Endothelial cell of umbilical vein (primary cell): ENCODE measurements at regions not wholly inside any gene's neighbourhood (a gene's known extent, or its start where the extent isn't known, plus 50 kb on each side); places are given as distances from the start of the nearest gene placed in this dataset.

Source experiments
- BruUV-seq: library from RNA; stranded (reverse); fragments of 400-500 nt; replicated peaks from 2 replicates; lab custom pipeline; 2021; lab: Mats Ljungman, UMichigan
- CTCF ChIA-PET: fragments of 300-600, 350-600 bp; sonication (Branson Sonifier 250); formaldehyde crosslinking; loops from one replicate; lab custom pipeline; 2021; ENCODE audit warnings: antibody characterized with exemption, inconsistent platforms; lab: Charles Lee
- POLR2A ChIA-PET: fragments of 300-600, 350-600 bp; sonication (Branson Sonifier 250); formaldehyde crosslinking; loops from one replicate; lab custom pipeline; 2021; ENCODE audit warnings: antibody characterized with exemption, inconsistent platforms; lab: Charles Lee
- DNase-seq: peaks from one replicate; pipeline ENCODE4 v3.0.0-alpha.2; 2011; ENCODE audit warnings: low read depth, low spot score
- FAIRE-seq: peaks from 2 replicates; lab custom pipeline; 2011; peaks lifted over from hg19 to GRCh38; lab: Jason Lieb, UNC
- H2AFZ ChIP-seq: 2 replicates; pipeline ENCODE4 v1.6.0; 2012; ENCODE audit warnings: low read depth, low read length, control low read depth, inconsistent platforms
- H3K27ac ChIP-seq: 2 replicates; pipeline ENCODE4 v1.5.1; 2011; ENCODE audit warnings: low read depth, mild to moderate bottlenecking, control low read depth, low read length, moderate library complexity; ENCODE audit not compliant: insufficient read depth
- H3K27me3 ChIP-seq, 2 experiments: 2 replicates each; pipeline versions ENCODE4 v1.6.0 to v1.6.1; 2011; ENCODE audit warnings: low read length in 2 of 2, mixed read lengths in 1 of 2; ENCODE audit not compliant: control insufficient read depth in 2 of 2, insufficient read depth in 2 of 2
- H3K36me3 ChIP-seq, 2 experiments: 2 replicates in 1 of 2; 3 replicates in 1 of 2; pipeline ENCODE4 v1.5.1; 2011; ENCODE audit warnings: low read length in 2 of 2, mild to moderate bottlenecking in 1 of 2, moderate library complexity in 1 of 2; ENCODE audit not compliant: control insufficient read depth in 2 of 2, insufficient read depth in 2 of 2; ENCODE audit errors: extremely low read depth in 1 of 2
- H3K4me1 ChIP-seq: 3 replicates; pipeline ENCODE4 v1.5.1; 2011; ENCODE audit warnings: mild to moderate bottlenecking, low read length; ENCODE audit not compliant: control insufficient read depth, insufficient read depth; ENCODE audit errors: extremely low read depth
- H3K4me2 ChIP-seq: 2 replicates; pipeline ENCODE4 v1.6.1; 2011; ENCODE audit warnings: low read length, control low read depth, mixed read lengths; ENCODE audit not compliant: insufficient read depth
- H3K4me3 ChIP-seq, 3 experiments: fragments of 200-600 bp in 1 of 3; sonication (generic), shearing (Covaris generic) in 1 of 3; replicated peaks in 1 of 3; 2 replicates each; pipeline ENCODE4 v1.5.1; 2011 to 2016; ENCODE audit warnings: control low read depth in 3 of 3, low read length in 3 of 3, mild to moderate bottlenecking in 2 of 3, inconsistent platforms in 1 of 3, low read depth in 1 of 3, moderate library complexity in 1 of 3; ENCODE audit not compliant: insufficient read depth in 1 of 3
- H3K79me2 ChIP-seq: 2 replicates; pipeline ENCODE4 v1.6.0; 2012; ENCODE audit warnings: low read length, inconsistent platforms; ENCODE audit not compliant: control insufficient read depth, insufficient read depth
- H3K9ac ChIP-seq: replicated peaks from 2 replicates; pipeline ENCODE3; 2011; ENCODE audit warnings: low read length, control low read depth; ENCODE audit not compliant: insufficient read depth; ENCODE audit errors: extremely low read depth
- H3K9me1 ChIP-seq: replicated peaks from 3 replicates; pipeline ENCODE4 v1.6.0; 2011; ENCODE audit warnings: mild to moderate bottlenecking, low read length; ENCODE audit not compliant: control insufficient read depth, insufficient read depth; ENCODE audit errors: extremely low read depth
- H3K9me3 ChIP-seq: replicated peaks from 2 replicates; pipeline ENCODE4 v1.5.1; 2012; ENCODE audit warnings: low read length, inconsistent platforms; ENCODE audit not compliant: control insufficient read depth, insufficient read depth
- H4K20me1 ChIP-seq: replicated peaks from 2 replicates; pipeline ENCODE3; 2011; ENCODE audit warnings: mild to moderate bottlenecking, low read length; ENCODE audit not compliant: control insufficient read depth, insufficient read depth; ENCODE audit errors: extremely low read depth
- EZH2 ChIP-seq: IDR thresholded peaks from 2 replicates; pipeline ENCODE4 v1.6.1; 2012; ENCODE audit warnings: borderline replicate concordance, low read depth, mild to moderate bottlenecking, moderate library complexity, low read length, inconsistent platforms; ENCODE audit not compliant: severe bottlenecking
- FOS ChIP-seq: IDR thresholded peaks from 2 replicates; pipeline ENCODE4 v1.6.1; 2011; ENCODE audit warnings: mild to moderate bottlenecking, low read length, moderate library complexity, borderline replicate concordance; ENCODE audit not compliant: insufficient read depth
- GATA2 ChIP-seq: IDR thresholded peaks from 2 replicates; pipeline ENCODE4 v1.7.0; 2011; ENCODE audit warnings: low read depth, mild to moderate bottlenecking, moderate library complexity, mixed read lengths, low read length; ENCODE audit not compliant: insufficient read length, insufficient read depth
- JUN ChIP-seq: IDR thresholded peaks from 2 replicates; pipeline ENCODE4 v1.6.1; 2011; ENCODE audit warnings: borderline replicate concordance, low read depth; ENCODE audit not compliant: insufficient read length, insufficient read depth
- MYC ChIP-seq: IDR thresholded peaks from one replicate; pipeline ENCODE4 v1.6.1; 2011; ENCODE audit warnings: mild to moderate bottlenecking, low read depth, low read length
- POLR2A ChIP-seq: IDR thresholded peaks from 2 replicates; pipeline ENCODE4 v1.6.1; 2012; ENCODE audit warnings: low read depth, mild to moderate bottlenecking, control low read depth, low read length
- POLR2AphosphoS5 ChIP-seq: IDR thresholded peaks from 2 replicates; pipeline ENCODE4 v1.6.1; 2012; ENCODE audit warnings: low read depth, mild to moderate bottlenecking, control low read depth, low read length, moderate library complexity; ENCODE audit not compliant: insufficient read depth
- dilution Hi-C: fragments of 300-500 bp; cut with MboI; formaldehyde crosslinking; loops from one replicate; pipeline ENCODE4 v1.15.0; 2019; ENCODE audit warnings: low sequenced_read_pairs; ENCODE audit not compliant: extremely low pct_ligation_motif_present
- intact Hi-C: fragments of 100-400 bp; cut with micrococcal nuclease; formaldehyde crosslinking; loops from one replicate; pipeline ENCODE4 v1.10.0; 2022
- TF ChIP-seq, protein P1 (sequence below), 2 donors: IDR thresholded peaks; 1 replicate in 1 of 2; 2 replicates in 1 of 2; pipeline ENCODE4 v1.5.1; 2011; ENCODE audit warnings: low read length in 2 of 2, mild to moderate bottlenecking in 2 of 2, moderate library complexity in 2 of 2, control low read depth in 1 of 2, inconsistent platforms in 1 of 2, low read depth in 1 of 2; ENCODE audit not compliant: insufficient read depth in 1 of 2; ENCODE audit errors: extremely low read depth in 1 of 2
- TF ChIP-seq, protein P2 (sequence below): IDR thresholded peaks from 2 replicates; pipeline ENCODE4 v1.6.1; 2011; ENCODE audit not compliant: insufficient read depth, insufficient read length

DNA sequence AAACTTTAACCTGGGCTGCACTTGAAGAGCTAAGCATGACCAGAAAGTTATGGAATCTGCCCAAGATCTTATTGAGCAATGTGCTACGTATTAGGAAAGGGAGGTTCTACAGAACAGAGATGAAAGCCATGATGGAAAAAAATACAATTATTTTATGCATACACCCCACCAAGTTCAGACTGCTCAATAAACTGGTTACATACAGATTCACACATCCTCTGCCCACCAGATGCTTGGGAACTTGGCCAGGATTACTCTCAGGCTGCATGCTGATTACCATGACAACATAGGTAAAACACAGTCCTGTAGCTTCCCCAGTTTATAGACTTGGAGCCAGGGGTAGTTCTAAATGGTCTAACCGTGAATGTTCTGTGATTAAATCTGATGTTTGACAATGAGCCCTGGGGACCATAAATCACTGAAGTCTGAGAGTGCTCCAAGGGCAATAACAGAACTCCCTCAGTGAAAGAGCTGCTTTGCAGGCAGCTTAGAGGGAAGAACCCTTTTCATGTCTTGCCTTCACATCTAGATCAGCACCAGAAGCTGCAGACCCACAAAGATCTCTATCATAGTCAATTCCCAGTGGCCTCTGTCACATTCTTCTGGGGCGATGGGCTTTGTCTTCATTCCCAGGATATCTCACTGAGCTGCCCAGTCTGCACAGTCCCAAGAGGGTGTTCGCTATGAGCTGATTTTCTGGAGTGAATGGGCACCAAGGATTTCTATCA is 232.2 kb downstream of the EMP1 start:
- Histone ChIP-seq H3K9me1 (no peaks in the 10 kb centered on the region), H3K4me2 (no peak overlapping the region), H4K20me1 (no peaks in the 10 kb centered on the region), H3K4me3 (no peak overlapping the region), H2AFZ (no peak overlapping the region), H3K4me1 (no peaks in the 10 kb centered on the region), H3K9ac (no peak overlapping the region), H3K79me2 (no peaks in the 10 kb centered on the region), H3K27ac (no peak overlapping the region), H3K9me3 (no peaks in the 10 kb centered on the region), H3K36me3 (no peaks in the 10 kb centered on the region), H3K27me3 (peaks cover 0 to 2% of the 10 kb centered on the region in 2 experiments)
- dilution Hi-C loops (no loop called here), intact Hi-C loops (no loop called here)
- no peak for FAIRE-seq
- CTCF ChIA-PET, result interaction anchor here (1.4 to 1.9 kb wide), 2 partner anchors 11 to 43 kb away, joined by 4 read pairs; no protein-coding TSS in a partner anchor
- POLR2A ChIA-PET, result no interaction called here
- DNase-seq, result no peak
- TF ChIP-seq JUN, result no peak
- TF ChIP-seq, protein P1, sequence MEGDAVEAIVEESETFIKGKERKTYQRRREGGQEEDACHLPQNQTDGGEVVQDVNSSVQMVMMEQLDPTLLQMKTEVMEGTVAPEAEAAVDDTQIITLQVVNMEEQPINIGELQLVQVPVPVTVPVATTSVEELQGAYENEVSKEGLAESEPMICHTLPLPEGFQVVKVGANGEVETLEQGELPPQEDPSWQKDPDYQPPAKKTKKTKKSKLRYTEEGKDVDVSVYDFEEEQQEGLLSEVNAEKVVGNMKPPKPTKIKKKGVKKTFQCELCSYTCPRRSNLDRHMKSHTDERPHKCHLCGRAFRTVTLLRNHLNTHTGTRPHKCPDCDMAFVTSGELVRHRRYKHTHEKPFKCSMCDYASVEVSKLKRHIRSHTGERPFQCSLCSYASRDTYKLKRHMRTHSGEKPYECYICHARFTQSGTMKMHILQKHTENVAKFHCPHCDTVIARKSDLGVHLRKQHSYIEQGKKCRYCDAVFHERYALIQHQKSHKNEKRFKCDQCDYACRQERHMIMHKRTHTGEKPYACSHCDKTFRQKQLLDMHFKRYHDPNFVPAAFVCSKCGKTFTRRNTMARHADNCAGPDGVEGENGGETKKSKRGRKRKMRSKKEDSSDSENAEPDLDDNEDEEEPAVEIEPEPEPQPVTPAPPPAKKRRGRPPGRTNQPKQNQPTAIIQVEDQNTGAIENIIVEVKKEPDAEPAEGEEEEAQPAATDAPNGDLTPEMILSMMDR (IDR thresholded peaks at IDR 0.05; ENCODE audit: extremely low read depth in 1 of 2, insufficient read depth in 1 of 2, low read depth in 1 of 2, low read length in 2 of 2), result no peak
- no peak for TF ChIP-seq POLR2AphosphoS5
- TF ChIP-seq, protein P2, sequence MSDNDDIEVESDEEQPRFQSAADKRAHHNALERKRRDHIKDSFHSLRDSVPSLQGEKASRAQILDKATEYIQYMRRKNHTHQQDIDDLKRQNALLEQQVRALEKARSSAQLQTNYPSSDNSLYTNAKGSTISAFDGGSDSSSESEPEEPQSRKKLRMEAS, result no peak
- TF ChIP-seq POLR2A, result no peak
- no peak for TF ChIP-seq GATA2
- TF ChIP-seq EZH2, result no peak
- TF ChIP-seq FOS, result no peak
- no peak for TF ChIP-seq MYC
- no TSS peak for BruUV-seq
